DOHH2 (cell line): ENCODE measurements at regions not wholly inside any gene's neighbourhood (a gene's known extent, or its start where the extent isn't known, plus 50 kb on each side); places are given as distances from the start of the nearest gene placed in this dataset.
"Not testable (repeated sequence)": the region's sequence is repeated elsewhere in the genome, so short reads cannot be mapped to it uniquely, and the experiment has no call there.

Source experiments
- H3F3A ChIP-seq: fragments of 200-600 bp; sonication (generic), shearing (Covaris generic); 2 replicates; pipeline ENCODE4 v1.6.0; 2016; ENCODE audit warnings: antibody characterized with exemption, mild to moderate bottlenecking; ENCODE audit not compliant: control insufficient read depth, insufficient read depth
- H3K27ac ChIP-seq: fragments of 200-600 bp; sonication (generic); 2 replicates; pipeline ENCODE4 v1.5.1; 2014; ENCODE audit warnings: low read depth, mild to moderate bottlenecking, low read length, moderate library complexity
- H3K27me3 ChIP-seq: fragments of 200-600 bp; sonication (generic); 2 replicates; pipeline ENCODE4 v1.6.1; 2014; ENCODE audit warnings: mild to moderate bottlenecking, low read length, mixed read lengths; ENCODE audit not compliant: control insufficient read depth
- H3K36me3 ChIP-seq: fragments of 200-600 bp; sonication (generic); 2 replicates; pipeline ENCODE4 v1.6.1; 2014; ENCODE audit warnings: mild to moderate bottlenecking, low read length, moderate library complexity, mixed read lengths; ENCODE audit not compliant: control insufficient read depth
- H3K4me1 ChIP-seq: fragments of 200-600 bp; sonication (generic); 2 replicates; pipeline ENCODE4 v1.6.1; 2014; ENCODE audit warnings: mild to moderate bottlenecking, low read length, mixed read lengths; ENCODE audit not compliant: control insufficient read depth
- H3K4me2 ChIP-seq: fragments of 200-600 bp; sonication (generic); 2 replicates; pipeline ENCODE4 v1.6.0; 2014; ENCODE audit warnings: mild to moderate bottlenecking, low read length, moderate library complexity
- H3K4me3 ChIP-seq: fragments of 200-600 bp; sonication (generic); 2 replicates; pipeline ENCODE4 v1.5.1; 2014; ENCODE audit warnings: mild to moderate bottlenecking, low read length, mixed read lengths
- H3K79me2 ChIP-seq: fragments of 200-600 bp; sonication (generic); 2 replicates; pipeline ENCODE4 v1.6.1; 2014; ENCODE audit warnings: mild to moderate bottlenecking, low read length, mixed read lengths; ENCODE audit not compliant: control insufficient read depth
- H3K9me2 ChIP-seq: fragments of 200-600 bp; sonication (generic); replicated peaks from 2 replicates; pipeline ENCODE4 v1.6.1; 2014; ENCODE audit warnings: mild to moderate bottlenecking, low read length, mixed read lengths; ENCODE audit not compliant: control insufficient read depth
- H3K9me3 ChIP-seq: fragments of 200-600 bp; sonication (generic); 2 replicates; pipeline ENCODE4 v1.6.1; 2014; ENCODE audit warnings: antibody characterized with exemption, low read length, mixed read lengths; ENCODE audit not compliant: control insufficient read depth, insufficient read depth
- H4K20me1 ChIP-seq: fragments of 200-600 bp; sonication (generic); 2 replicates; pipeline ENCODE4 v1.6.0; 2014; ENCODE audit warnings: low read depth, mild to moderate bottlenecking, antibody characterized with exemption, low read length, moderate library complexity; ENCODE audit not compliant: control insufficient read depth, insufficient read depth

DNA sequence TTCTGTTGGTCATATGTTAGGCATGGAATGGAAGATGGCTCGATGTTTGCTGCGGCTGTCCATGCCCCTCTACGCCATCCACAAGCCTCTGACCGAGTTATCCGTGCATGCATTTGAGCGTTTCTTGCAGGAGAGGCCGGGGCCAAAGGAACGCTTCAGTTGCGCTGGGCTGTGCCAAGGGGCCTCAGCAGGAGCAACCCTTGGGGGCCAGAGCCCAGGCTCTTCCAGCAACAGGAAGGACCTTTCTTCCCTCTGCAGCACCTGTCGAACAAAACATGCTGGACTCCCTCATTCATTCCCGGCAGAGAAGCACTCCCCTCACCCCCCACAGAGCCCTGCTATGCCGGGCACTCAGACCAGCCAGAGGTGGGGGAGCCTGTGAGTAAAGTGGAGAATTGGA, 81.4 kb upstream of the CRYM start:
- peak overlapping the region; percentile 84 for H3K4me2 ChIP-seq

DNA sequence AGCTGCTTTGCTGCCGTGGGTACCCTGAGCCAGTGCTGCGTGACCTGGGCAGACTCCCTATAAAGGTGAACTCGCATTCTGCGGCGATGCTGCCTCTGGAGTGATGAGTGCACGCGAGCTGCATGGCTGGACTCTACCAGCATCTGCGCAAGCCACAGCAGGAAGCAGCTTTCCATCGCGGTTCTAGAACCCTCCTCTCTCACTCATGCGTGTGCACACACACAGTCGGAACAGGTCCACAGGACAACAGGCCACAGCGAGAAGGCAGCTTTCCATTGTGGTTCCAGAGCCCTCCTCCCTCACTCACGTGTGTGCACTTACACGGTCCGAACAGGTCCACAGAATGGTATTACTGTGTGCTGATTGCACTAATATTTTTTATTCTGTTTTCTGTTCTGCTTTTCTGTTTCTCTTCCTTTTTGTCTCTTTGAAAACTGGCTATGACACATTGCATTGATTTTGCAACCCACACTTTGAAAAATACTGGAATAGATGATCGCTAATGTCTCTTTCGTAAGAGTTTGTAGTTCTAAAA, 80.2 kb upstream of the CRYM start:
- peaks cover 70% of the 10 kb centered on the region for H3K4me1 ChIP-seq
- H3K27ac ChIP-seq, result peak overlapping the region; percentile 95
- peak overlapping the region; percentile 75 for H3K4me2 ChIP-seq
- H3K27me3 ChIP-seq, H3K9me2 ChIP-seq, H3K36me3 ChIP-seq, H3K9me3 ChIP-seq, H3K79me2 ChIP-seq, H4K20me1 ChIP-seq: not testable (repeated sequence)
- peak overlapping the region; percentile 65 for H3K4me3 ChIP-seq
- H3F3A ChIP-seq, result peaks cover 15% of the 10 kb centered on the region

More for the DNA sequence above, 81.4 kb upstream of the CRYM start:
- not testable (repeated sequence) for H3K79me2 ChIP-seq, H3K9me3 ChIP-seq, H3K27me3 ChIP-seq, H3K9me2 ChIP-seq, H4K20me1 ChIP-seq, H3K36me3 ChIP-seq
- Histone ChIP-seq H3K4me3 (peak overlapping the region; percentile 68), H3K4me1 (peaks cover 82% of the 10 kb centered on the region), H3K27ac (peak overlapping the region; percentile 95), H3F3A (peaks cover 15% of the 10 kb centered on the region)

DNA sequence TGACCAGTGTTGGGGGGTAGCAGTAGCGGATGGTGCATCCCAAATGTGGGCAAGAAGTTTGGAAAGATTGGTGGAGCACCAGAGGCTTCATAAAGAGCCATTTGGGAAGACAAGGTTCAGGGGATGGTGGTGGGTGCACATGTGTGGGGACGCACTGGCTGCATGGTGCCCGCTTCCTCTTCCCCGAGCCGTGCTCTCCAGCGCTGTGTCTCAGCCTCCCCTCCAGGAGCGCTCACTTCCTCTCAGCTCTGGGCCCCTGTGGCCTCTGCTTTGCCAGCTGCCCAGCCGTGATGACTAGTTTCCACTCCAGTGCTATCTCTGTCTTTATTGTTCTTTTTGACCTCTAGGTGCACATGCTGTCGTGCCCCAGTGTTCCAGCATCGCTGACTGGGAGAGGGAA, 78.2 kb upstream of the CRYM start:
- not testable (repeated sequence) for H3K9me2 ChIP-seq, H3K9me3 ChIP-seq, H3K36me3 ChIP-seq, H4K20me1 ChIP-seq, H3K79me2 ChIP-seq, H3K27me3 ChIP-seq
- Histone ChIP-seq H3F3A (peaks cover 15% of the 10 kb centered on the region), H3K4me2 (peak overlapping the region; percentile 75), H3K27ac (peak overlapping the region; percentile 95), H3K4me3 (peak overlapping the region; percentile 65), H3K4me1 (peaks cover 50% of the 10 kb centered on the region)

DNA sequence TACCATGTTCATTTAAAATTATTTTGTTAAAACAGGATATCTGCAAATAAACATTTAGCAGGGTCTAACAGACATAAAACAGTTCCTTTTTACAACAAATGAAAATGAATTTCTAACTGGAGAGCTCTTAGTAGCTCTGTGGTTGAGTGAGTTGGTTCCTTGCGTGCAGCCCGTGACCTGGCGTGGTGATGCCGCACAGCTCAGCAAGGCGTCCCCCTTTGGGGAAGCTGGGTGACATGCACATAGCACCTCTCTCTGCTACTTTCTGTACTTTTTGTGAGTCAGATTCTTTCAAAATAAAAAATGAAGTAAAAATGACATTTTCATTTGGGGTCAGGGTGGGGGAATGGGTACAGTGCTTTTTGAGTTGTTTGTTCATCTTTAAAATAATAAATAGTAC, 73.3 kb upstream of the CRYM start:
- not testable (repeated sequence) for H3K9me2 ChIP-seq, H3K79me2 ChIP-seq, H4K20me1 ChIP-seq, H3K4me3 ChIP-seq, H3K36me3 ChIP-seq, H3K4me1 ChIP-seq, H3K4me2 ChIP-seq, H3K27me3 ChIP-seq, H3F3A ChIP-seq, H3K9me3 ChIP-seq, H3K27ac ChIP-seq

DNA sequence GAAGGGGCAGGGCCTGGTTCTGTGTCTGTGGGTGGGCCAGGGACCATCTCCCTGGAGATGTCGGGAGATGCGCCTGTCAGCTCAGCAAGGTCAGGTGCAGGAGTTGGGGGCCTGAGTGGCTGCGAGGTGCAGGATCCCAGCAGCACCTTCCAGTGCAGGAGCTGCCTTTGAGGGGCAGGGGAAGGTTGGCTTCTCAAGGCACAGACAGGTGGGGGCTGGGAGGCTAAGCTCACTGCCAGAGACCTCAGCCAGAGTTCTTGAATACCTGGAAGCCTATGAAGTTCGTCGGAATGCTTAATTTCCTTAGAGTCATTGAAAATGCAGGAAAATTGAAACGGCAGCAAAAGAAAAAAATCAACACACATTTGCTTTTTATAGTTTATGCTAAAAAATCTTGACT, 72.8 kb upstream of the CRYM start:
- H4K20me1 ChIP-seq, H3K9me3 ChIP-seq, H3K9me2 ChIP-seq: not testable (repeated sequence)

DNA sequence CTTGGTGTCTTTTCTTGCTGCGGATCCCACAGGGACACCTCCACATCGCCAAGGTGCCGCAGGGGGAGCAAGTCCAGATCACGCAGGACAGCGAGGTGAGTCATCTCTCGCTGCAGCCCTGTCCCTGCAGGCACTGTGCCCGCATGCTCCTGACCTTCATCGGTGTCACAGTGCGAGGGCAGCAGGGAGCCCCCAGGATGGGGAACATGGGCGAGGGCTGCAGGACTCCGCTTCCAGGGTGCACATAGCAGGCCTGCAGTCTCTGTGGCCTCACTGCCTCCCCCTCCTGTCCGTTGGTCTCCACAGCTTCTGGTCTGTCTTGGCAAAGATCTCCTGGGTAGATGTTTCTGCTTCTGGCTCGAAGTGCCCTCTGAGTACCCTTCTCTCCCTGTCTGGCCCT, 71.2 kb upstream of the CRYM start:
- not testable (repeated sequence) for H3K4me1 ChIP-seq, H3K27ac ChIP-seq, H3K4me2 ChIP-seq, H3K27me3 ChIP-seq, H3F3A ChIP-seq, H3K36me3 ChIP-seq, H4K20me1 ChIP-seq, H3K9me3 ChIP-seq, H3K4me3 ChIP-seq, H3K79me2 ChIP-seq, H3K9me2 ChIP-seq

More for the DNA sequence above, 72.8 kb upstream of the CRYM start:
- H3K36me3 ChIP-seq, H3K4me1 ChIP-seq, H3K27me3 ChIP-seq, H3K4me2 ChIP-seq, H3K79me2 ChIP-seq, H3F3A ChIP-seq, H3K27ac ChIP-seq, H3K4me3 ChIP-seq: not testable (repeated sequence)

DNA sequence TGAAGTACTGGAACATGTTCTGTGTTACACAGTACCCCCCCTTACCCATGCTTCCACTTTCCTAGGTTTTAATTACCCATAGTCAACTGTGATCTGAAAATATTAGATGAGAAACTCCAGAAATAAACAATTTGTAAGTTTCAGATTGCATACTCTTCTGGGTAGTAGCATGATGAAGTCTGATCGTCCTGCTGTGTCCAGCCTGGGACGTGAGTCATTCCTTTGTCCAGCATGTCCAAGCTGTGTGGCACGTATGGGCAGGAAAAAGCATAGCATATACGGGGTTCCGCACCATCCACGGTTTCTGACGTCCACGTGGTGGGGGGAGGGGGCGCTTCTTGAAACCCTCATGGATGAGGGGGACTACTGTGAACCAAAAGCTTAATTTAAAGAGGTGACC, 70.7 kb upstream of the CRYM start:
- not testable (repeated sequence) for H3K9me3 ChIP-seq, H3K27ac ChIP-seq, H3K27me3 ChIP-seq, H4K20me1 ChIP-seq, H3K79me2 ChIP-seq, H3K36me3 ChIP-seq, H3K4me3 ChIP-seq, H3K4me1 ChIP-seq, H3K9me2 ChIP-seq, H3K4me2 ChIP-seq, H3F3A ChIP-seq

DNA sequence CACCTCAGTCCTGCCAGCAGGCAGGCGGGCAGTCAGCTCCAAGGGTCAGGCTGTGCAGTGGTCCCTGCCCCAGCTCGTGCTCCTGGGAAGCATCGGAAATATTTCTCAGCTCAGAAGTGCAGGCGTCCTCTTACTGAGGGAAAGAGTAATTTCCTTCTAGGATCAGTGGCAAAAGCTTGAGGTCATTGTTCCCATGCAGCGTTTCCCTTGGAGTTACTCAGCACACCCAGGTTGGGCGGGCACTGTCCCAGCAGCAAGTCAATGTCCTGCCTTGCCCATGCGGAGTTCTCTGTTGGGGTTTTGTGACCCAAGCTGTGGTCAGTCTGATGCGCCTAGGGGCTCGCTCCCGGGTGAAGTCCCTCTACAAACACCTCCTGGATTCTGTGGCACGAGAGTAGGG, 69.4 kb upstream of the CRYM start:
- not testable (repeated sequence) for H3K79me2 ChIP-seq, H3K36me3 ChIP-seq, H3K27ac ChIP-seq, H3K4me2 ChIP-seq, H4K20me1 ChIP-seq, H3K9me2 ChIP-seq, H3K27me3 ChIP-seq, H3K4me1 ChIP-seq, H3K9me3 ChIP-seq, H3K4me3 ChIP-seq, H3F3A ChIP-seq
